NCI-H2171 (cell line): ENCODE measurements at regions not wholly inside any gene's neighbourhood (a gene's known extent, or its start where the extent isn't known, plus 50 kb on each side); places are given as distances from the start of the nearest gene placed in this dataset.
"Not testable (repeated sequence)": the region's sequence is repeated elsewhere in the genome, so short reads cannot be mapped to it uniquely, and the experiment has no call there.

Source experiments
- DNase-seq: peaks from one replicate; lab custom pipeline; 2025; lab: John Stamatoyannopoulos, UW

DNA sequence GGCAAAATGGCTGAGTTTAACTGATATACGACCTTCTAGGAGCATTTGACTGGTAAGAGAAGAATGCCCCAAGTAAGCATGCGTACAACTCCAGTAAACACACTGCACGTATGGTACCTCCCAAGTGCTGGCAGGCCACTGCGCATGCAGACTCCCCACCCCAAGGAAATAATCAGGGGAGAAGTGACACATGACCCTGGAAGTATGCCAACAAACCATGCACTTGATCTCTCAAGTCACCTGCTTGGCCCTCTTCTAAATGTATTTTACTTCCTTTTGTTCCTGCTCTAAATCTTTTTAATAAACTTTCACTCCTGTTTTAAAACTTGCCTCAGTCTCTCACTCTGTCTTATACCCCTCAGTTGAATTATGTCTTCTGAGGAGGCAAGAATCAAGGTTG is 129.8 kb upstream of the COL5A2 start:
- DNase-seq = no peak

DNA sequence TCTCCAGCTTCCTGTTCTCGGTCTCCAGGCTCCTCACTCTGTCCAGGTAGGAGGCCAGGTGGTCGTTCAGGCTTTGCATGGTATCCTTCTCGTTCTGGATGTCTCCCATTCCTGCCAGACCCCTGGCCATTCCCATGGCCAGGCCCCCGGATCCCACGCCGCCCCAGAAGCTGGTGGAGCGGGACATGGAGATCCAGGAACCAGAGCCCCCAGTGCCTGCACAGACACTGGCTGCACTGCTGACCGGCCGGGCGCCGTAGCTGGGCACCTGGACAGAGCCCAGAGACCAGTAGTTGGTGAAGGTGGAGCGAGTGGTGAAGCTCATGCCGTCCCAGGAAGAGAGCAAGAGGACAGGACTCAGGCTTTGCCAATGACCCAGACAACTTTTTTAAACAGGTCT is 129.1 kb upstream of the WDR75 start:
- DNase-seq = no peak

DNA sequence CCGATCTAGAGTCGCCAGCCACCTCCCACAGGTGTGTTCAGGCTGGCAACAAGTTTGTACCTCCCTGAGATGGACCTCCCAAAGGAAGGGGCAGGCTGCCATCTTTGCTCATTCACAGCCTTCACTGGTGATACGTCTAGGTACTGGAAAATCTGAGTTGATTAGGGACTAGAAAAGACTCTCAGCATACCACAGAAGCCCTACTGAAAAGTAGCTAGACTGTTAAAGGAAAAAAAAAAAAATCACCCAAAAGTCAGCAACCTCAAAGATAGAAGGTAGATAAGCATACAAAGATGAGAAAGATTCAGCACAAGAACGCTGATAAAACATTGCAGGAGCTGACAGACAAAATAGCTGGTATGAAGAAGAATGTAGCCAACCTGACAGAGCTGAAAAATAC is 128.6 kb upstream of the WDR75 start:
- no peak for DNase-seq

DNA sequence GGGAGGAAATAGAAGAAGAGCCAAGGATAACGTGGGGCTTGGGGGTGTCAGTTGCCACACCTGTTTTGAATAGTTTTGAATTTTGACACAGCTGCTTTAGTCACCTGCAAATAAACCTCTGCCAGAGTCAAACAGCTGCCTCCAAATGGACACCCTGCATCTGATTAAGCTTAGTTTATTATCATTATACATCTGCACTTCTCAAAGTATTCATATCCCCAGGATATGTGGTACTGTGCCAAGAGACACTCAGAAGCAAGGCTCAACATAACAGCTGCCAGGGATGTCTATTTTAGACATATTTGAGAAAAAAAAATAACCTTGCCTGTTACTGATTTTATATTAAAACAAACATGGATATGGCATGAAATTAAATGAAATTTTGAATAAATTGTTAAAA is 122.5 kb upstream of the WDR75 start:
- DNase-seq = no peak

GRCh38 chr2:189319424-189319823 is 121.8 kb upstream of the WDR75 start:
- DNase-seq = not testable (repeated sequence)

GRCh38 chr2:189327879-189328847 is 113.1 kb upstream of the WDR75 start:
- DNase-seq = no peak

- no peak for DNase-seq
Measured at GRCh38 chr2:189328848-189329245, 112.4 kb upstream of the WDR75 start.

DNA sequence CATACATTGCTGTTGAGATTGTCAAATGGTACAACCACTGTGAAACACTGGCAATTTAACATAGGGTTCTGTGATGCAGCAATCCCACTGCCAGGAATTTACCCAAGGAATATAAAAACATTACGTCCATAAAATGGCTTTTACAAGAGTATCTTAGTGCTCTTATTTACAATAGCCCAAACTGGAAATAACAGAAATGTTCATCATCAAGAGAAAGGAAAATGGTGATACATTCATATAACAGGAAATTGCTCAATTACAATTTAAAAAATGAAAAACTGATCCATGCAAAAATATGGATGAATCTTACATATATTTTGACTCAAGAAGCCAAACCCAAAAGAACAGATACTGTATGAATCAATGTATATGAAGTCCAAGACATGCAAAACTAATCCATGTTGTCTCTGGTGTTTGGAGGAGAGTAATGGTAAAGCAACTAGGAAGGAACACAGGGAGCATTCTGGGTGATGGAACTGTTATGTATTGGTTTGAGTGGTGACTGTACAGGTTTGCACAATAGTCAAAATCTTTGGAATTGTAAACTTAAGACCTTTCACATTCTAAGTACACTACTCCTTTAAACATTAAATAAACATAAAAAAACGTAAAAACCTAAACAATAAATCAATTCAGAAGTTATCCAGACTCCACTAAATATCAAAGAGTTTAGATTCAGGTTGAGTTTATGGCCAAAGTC is 104.8 kb upstream of the WDR75 start:
- DNase-seq = no peak

- no peak for DNase-seq
Measured at GRCh38 chr2:189337656-189338055, 103.6 kb upstream of the WDR75 start.

- no peak for DNase-seq
Measured at GRCh38 chr2:189338115-189338514, 103.2 kb upstream of the WDR75 start.

DNA sequence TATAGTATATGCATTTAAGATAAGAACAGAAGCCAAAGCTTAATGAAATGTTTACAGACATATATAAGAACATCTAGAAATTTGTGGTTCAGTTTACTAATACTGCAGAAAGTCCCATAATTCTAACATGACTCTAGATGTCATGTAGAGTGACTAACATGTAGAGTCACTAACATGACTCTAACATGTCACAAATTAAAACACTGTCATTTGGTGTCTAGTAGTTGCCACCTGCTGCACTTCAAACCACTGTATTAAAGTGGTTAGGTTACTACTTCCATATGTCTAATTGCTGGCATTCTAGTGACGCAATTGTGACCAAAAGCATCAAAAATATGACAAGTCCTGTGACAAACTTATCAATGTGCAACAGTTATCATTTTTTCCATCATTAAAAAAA is 100.2 kb upstream of the WDR75 start:
- no peak for DNase-seq

GRCh38 chr2:189344043-189344442 is 97.2 kb upstream of the WDR75 start:
- DNase-seq = no peak

GRCh38 chr2:189347540-189347939 is 93.7 kb upstream of the WDR75 start:
- no peak for DNase-seq

GRCh38 chr2:189348369-189348768 is 92.9 kb upstream of the WDR75 start:
- no peak for DNase-seq

- DNase-seq = no peak
Measured at GRCh38 chr2:189350540-189351209, 90.6 kb upstream of the WDR75 start.

DNA sequence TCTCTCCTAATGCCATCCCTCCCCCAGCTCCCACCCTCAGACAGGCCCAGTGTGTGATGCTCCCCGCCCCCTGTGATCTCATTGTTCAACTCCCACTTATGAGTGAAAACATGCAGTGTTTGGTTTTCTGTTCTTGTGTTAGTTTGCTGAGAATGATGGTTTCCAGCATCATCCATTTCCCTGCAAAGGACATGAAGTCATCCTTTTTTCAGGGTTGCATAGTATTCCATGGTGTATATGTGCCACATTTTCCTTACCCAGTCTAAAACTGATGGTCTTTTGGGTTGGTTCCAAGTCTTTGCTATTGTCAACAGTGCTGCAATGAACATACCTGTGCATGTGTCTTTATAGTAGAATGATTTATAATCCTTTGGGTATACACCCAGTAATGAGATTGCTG is 89.3 kb upstream of the WDR75 start:
- DNase-seq = not testable (repeated sequence)

DNA sequence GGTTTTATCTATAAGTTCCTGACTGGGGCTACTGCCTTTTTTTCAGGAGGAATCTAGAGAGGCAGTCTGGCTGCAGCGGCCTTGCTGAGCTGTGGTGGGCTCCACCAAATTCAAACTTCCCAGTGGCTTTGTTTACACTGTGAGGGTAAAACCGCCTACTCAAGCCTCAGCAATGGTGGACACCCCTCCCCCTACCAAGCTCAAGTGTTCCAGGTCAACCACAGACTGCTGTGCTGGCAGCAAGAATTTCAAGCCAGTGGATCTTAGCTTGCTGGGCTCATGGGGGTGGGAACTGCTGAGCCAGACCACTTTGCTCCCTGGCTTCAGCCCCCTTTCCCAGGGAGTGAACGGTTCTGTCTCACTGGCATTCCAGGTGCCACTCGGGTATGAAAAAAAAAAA is 83.9 kb upstream of the WDR75 start:
- DNase-seq = not testable (repeated sequence)

- DNase-seq = no peak
Measured at GRCh38 chr2:189360861-189361260, 80.4 kb upstream of the WDR75 start.

GRCh38 chr2:189362283-189362682 is 79.0 kb upstream of the WDR75 start:
- DNase-seq = no peak

DNA sequence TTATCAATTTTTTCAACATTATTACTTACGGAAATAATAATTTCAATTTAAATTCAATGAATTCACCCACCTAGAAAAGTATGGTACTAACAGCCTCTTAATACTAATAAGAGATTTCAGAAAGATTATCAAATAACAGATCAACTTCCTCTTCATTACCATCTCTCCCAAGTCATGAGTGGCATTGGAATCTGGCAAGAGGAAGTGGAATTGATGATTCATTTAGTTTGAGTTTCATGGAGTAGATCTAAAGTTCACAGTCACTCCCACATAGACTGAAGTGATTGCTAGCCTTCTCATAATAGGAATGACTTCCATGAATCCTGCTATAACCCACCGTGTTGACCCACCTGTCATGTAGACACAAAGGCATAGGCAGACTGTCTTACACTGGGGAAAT is 77.7 kb upstream of the WDR75 start:
- no peak for DNase-seq

- no peak for DNase-seq
Measured at GRCh38 chr2:189364607-189365006, 76.7 kb upstream of the WDR75 start.

- DNase-seq = no peak
Measured at GRCh38 chr2:189366349-189366748, 74.9 kb upstream of the WDR75 start.

DNA sequence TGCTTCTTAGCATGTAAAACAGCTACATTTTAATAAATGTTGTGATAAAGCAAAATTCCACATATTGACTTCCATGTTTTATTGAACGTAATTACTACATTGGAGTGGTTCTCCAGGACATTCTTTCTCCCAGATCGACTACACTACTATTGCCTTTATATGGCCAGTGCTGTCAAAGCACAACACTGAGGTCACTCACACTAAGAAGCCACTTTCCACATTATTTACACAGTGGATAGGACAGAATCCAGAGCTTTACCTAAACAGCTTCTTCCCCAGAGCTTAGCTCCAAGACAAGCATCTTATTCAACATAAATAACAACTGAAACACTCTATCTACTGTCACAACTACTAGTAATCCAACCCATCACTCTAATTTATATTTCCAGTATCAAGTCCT is 73.9 kb upstream of the WDR75 start:
- DNase-seq = no peak
